COLO668 (cell line): ENCODE measurements at regions not wholly inside any gene's neighbourhood (a gene's known extent, or its start where the extent isn't known, plus 50 kb on each side); places are given as distances from the start of the nearest gene placed in this dataset.
"Not testable (repeated sequence)": the region's sequence is repeated elsewhere in the genome, so short reads cannot be mapped to it uniquely, and the experiment has no call there.

Experiments
- DNase-seq: peaks from one replicate; lab custom pipeline; 2025; ENCODE audit not compliant: unreplicated experiment; lab: John Stamatoyannopoulos, UW

DNA sequence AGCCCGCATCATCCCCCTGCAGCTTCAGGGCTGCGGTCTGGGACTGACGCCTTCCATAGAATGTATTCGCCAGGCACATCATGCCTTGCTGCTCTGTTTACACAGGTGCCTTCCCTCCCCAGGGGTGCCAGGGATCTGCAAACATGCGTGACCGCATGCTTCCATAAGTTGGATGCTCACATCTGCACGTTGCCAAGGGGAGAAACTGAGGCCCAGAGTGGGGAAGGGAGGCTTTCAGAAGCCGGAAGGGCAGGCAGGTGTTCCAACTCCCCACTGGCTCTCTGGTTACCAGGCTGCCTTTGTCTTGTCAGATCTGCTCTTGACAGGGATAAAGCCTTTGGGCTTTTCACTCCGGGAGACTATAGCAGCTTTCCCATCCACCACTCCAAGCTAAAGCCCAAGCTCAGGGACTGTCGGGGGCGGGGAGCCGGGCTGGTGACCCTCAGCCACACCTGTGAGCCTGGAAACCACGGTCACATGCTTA is 125.8 kb upstream of the TNP1 start:
- peak; percentile 97 for DNase-seq

DNA sequence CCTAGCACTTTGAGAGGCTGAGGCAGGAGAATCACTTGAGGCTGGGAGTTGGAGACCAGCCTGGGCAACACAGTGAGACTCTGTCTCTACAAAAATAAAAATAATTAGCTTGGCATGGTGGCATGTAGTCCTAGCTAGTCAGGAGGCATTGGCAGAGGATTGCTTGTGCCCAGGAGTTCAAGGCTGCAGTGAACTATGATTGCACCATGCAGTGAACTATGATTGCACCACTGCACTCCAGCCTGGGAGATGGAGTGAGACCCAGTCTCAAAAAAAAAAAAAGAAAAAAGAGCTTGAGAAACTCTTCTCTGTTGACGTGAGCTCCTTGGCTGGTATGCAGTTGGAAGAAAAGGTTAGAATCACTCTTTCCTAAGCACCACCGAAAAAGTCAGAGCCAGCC is 125.1 kb upstream of the TNP1 start:
- DNase-seq, result no peak

DNA sequence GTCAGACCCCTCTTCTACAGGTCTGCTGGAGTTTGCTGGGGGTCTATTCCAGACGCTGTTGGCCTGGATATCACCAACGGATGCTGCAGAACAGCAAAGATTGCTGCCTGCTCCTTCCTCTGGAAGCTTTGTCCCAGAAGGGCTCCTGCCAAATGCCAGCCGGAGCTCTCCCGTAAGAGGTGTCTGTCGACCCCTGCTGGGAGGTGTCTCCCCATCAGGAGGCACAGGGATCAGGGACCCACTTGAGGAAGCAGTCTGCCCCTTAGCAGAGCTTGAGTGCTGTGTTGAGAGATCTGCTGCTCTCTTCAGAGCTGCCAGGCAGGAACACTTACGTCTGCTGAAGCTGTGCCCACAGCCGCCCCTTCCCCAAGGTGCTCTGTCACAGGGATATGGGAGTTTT is 122.1 kb upstream of the TNP1 start:
- not testable (repeated sequence) for DNase-seq

DNA sequence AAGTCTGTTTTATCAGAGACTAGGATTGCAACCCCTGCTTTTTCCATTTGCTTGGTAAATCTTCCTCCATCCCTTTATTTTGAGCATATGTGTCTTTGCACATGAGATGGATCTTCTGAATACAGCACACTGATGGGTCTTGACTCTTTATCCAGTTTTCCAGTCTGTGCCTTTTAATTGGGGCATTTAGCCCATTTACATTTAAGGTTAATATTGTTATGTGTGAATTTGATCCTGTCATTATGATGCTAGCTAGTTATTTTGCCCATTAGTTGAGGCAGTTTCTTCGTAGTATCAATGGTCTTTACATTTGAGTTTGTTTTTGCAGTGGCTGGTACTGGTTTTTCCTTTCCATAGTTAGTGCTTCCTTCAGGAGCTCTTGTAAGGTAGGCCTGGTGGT is 120.6 kb upstream of the TNP1 start:
- DNase-seq, result not testable (repeated sequence)

DNA sequence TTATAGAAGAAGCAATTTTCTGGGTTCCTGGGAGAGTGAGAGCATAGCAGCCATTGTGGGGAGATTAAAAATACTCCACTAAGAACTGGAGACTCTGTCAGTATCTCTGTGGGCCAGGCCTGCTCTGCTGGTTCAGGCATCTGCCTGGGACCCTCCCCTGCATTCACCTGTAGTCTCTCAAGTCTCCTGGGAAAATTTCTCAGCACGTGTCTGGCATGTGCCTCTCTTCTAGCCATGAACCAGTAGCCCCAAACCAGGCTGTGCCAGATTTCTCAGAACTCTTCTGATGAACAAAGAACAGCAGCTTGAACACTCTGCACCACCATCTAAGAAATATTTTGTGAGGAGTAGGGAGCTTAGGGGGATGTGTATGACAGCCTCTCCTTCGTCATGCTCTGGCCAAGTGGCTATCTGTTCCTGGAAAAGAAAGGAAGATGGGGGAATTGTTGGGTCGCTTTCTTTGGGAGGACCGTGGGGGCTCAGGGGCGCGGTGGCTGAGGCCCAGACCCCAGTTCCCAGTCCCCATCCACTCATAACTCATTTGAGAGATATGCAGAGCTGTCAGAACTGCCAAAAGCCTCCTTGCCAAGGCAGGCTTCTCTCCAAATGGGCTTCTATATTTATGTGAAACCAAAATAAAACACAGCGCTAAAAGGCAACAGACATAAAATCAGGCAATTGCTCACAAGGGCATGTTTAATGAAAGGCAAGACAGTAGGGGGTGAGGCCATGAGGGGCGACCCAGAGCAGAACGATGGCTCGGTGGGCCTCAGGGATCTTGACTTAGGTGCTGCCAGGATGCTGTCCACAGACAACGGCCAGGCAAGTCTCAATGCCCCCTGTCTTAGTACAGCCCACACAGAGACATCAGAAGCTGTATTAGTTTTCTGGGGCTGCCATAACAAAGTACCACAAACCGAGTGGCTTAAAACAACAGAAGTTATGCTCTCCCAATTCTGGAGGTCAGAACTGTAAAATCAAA is 114.7 kb upstream of the TNP1 start:
- no peak for DNase-seq

DNA sequence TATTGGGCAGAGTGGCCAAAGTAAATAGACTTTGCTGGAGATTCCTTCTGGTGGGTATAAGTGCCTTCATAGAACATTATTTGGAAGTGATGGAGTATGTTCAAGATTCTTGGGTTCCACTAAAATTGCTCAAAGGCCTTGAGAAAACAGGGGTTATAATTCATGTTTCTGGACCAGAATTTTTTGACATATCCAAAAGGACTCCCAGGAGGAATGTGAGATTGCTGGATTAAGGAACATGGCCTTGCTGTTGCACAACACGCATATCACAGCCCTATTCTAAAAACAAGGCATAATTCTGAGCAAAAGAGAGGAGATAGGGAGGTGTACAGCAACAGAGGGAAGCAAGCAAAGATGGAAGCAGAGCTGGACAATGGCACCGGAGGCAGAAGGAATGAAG is 111.7 kb upstream of the TNP1 start:
- DNase-seq, result no peak

DNA sequence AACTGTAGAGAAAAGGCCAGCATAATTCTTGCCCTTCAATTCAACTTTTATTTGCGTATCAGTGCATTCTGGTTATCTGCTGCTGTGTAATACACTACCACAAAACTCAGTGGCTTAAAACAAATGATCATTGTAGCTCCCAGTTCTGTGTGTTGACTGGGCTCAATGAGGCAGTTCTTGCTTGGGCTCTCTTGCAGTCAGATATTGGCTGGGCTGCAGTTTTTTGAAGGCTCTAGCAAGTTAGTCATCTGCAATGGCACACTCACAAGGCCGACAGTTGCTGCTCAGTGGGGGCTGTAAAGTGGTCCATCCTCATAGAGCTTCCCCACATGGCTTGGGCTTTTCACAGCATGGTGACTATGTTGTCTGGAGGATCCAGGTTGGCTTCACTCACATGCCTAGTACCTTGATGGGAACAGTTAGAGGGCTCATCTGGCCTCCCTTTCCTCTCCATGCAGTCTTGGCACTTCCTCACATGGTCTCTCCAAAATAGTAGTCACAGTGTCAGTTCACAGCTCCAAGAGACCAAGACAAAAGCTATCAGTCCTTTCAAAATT is 110.6 kb upstream of the TNP1 start:
- no peak for DNase-seq

DNA sequence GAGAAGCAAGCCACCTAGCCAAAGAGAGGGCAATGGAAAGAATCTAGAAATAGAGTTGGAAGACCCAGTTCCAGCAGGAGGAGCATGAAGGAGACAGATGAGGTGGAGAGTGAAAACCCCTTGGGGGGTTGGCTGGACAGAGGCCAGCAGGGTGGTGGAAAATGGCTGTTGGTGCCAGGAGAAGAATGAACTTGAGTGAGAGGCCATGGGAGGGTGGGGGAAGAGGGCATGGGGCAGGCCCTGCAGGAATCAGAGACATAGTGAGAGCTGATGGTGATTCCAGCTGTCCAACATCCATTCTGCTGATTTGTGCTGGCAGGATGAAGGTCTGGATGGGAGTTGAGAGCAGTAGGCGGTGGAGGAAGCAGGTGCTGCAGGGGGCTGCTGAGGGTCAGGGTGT is 108.0 kb upstream of the TNP1 start:
- DNase-seq, result no peak

DNA sequence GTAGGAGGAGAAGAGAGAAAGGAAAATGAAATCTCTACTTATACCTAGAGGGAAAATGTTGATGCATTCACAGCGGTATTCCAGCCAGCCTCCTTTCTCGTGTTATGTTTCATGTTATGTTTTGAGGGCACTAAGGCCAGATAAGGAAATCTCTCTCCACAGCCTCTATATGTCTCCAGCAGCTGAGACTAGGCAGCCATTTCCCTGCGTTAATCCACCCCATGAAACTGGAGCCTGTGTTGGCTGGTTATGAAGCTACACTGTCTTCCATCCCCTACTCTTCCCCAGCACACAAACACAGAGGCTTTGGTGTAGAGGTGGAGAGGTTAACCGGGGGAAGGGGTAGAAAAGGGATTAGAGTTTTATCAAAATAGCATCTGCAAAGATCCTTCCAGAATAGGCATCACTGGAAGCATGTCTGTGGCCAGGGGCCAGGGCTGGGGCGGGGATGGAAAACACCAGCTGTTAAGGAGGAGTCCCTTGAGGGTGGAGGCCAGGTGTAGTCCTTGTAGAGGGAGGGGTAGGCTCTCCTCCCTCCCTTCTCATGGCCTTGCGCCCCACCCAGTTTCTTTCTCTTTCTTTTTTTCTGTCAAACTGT is 100.9 kb upstream of the TNP1 start:
- no peak for DNase-seq

DNA sequence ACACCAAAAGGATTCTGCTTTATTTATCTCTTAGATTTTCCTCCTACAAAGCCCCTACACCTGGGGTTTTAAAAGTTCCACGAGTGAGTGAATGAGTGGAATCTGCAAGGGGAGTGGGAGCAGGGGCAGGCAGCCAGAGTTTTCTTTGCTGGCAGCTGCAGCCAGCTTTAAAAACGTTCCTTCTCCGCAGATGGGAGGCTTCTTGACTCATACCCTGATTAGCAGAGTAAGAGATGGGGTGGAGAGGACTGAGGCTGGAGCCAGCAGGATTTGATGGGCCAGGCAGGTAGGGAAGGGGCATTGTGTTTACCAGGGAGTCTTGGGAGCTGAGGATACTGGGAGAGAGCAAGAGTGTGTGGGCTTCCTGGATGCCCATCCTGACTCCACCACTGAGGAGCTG is 99.6 kb upstream of the TNP1 start:
- DNase-seq, result no peak

DNA sequence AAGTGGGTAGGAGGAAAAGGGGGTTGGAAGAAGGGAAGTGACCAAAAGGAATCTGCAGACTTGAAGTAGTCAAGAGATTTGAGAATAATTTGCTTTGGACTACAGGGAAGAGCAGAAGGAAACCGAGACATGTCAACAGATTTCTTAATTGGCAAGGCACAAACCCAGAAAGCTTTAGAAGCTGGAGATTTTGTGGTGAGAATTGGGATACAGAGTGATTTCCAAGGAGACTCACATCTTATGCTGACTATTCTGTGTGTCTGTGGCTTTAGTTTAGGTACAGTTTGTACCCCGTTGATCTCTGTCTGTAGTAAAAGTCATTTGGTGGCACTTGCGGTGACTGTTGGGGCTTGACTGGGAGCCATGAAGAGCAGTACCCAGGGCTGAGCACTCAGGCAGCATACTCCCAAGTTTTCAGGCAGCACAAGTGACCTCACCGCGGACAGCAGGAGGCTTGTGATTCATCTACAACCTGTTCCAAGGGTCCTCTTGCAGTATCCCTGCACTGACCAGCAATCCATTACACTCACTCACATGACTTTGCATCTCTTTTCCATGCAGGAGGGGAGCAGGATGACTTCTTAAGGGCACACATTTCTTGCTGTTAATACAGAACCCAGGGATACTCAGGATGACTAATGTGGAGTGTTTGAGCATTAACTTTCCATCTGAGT is 97.1 kb upstream of the TNP1 start:
- no peak for DNase-seq

DNA sequence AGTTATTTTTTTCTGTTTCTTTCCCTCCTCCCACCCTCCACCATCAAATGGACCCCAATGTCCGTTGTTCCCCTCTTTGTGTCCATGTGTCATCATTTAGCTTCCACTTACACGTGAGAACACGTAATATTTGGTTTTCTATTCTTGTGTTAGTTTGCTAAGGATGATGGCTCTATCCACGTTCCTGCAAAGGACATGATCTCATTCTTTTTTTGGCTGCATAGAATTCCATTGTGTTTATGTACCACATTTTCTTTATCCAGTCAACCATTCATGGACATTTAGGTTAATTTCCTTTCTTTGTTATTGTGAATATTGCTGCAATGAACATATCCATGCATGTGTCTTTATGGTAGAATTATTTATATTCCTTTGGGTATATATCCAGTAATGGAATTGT is 91.3 kb upstream of the TNP1 start:
- no peak for DNase-seq

DNA sequence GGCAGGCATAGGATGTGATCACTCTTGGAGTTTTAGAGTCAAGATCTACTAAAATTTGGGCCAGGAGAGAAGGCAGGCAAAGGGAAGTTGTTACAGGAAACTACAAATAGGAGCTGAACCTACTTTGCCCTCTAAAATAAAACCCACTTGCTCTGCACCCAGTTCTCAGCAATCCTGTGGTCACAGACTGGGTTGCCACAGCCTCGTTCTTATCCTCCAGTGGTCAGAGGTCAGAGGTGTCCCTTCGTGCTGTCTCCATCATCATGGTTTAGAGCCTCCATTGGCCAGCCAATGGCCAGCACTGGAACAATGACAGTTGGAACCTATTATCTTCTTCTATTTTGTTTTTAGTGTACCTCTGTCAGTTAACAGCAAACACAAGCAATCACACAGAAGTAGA is 90.7 kb upstream of the TNP1 start:
- DNase-seq, result no peak

DNA sequence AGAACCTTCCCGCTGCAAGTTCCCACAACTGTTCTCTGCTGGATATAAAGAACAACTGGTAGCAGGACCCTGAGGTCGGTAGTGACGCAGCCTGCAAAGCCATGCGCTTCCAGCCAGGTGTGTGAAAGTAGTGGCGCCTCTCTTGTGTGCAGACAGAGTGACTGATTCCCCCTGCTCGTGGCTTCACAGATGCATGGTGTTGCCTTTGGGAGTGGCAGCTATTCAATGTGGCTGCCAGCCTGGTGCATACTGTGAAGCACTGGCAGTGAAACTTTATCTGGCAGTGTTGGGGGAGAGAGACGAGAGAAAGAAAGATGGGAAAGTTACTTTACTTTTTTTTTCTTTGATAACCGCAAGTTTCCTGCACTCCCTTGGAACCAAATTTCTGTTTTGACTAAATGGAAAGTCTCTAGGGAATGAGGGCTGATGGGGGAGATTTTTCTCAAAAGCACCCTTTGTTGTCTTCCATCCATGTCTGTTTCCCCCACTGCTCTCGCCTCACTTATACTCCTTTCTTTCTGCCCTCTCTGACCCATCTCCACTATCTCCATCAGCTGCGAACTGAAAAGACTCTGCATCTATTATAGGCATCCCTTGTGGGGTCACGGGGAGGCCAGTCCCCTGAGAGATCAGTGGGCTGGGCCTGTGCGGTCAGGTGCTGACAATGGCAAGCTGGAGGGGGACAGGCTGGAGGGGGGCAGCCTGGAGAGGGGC is 90.0 kb upstream of the TNP1 start:
- no peak for DNase-seq

DNA sequence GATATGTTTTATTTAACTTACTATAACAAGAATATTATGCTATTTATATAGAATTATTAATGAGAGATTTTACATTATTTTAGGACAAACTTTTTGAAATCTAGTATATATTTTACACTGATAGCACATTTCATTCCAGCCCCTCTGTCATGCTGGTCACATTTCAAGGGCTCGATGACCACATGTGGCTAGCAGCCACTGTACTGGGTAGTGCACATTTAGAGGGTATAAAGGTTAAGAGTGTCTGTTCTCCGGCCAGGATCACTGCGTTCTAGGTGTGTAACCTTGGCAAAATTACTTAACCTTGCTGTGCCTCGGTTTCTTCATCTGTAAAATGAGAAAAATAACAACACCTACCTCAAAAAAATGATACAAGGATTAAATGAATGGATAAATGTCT is 87.2 kb upstream of the TNP1 start:
- no peak for DNase-seq

DNA sequence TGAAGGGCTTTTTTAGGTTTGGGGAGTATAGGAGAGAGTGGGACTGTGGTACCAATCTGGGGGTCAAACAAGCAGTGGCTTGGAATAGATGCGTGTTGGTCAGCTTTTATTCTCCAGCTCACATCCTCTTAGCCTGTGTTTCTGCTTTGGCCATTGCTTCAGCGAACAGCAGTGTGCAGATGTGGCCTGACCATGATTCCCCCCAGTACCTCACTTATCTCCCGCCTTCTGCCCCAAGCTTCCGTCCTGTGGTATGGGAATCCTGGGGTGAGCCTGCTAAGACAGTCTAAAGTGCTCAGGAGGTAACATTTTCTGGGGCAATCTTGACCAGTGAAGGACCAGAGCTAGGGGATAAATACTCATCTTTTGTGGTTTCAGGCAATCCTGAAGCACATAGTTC is 84.9 kb upstream of the TNP1 start:
- no peak for DNase-seq

DNA sequence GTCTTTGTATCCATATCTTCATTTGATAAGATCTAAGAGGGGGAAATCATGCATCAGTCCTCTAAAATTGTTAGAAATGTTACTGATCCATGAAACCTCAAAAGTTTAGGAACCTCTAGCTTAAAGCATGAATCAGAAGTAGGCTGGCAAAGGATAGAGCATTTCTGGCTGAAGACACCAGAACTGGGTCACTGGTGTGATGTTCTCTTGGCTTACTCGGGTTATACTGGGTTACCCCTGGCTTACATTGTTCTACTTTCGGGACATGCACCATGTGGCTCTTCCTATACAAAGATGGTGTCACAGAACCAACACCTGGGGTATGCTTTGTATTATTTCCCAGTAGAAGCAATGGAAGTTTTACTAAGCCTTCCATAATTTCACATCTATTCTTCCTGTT is 83.2 kb upstream of the TNP1 start:
- no peak for DNase-seq

DNA sequence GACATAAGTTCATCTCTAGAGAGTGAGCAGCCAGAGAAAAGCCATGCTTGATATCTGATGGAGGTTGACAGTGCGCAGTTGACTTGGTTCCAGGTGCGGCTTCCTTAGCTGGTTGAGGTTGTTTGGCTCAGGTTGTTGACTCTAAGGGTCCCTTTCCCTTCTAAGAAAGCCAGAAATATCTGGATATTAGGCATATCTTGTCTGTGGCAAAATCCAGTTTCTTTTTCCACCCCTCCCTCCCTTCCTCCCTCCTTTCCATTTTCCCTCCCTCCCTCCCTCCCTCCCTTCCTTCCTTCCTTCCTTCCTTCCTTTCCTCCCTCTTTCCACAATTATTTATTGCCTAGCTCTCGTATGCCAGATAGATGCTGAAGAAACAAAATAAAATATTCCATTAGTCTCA is 82.6 kb upstream of the TNP1 start:
- DNase-seq, result no peak

DNA sequence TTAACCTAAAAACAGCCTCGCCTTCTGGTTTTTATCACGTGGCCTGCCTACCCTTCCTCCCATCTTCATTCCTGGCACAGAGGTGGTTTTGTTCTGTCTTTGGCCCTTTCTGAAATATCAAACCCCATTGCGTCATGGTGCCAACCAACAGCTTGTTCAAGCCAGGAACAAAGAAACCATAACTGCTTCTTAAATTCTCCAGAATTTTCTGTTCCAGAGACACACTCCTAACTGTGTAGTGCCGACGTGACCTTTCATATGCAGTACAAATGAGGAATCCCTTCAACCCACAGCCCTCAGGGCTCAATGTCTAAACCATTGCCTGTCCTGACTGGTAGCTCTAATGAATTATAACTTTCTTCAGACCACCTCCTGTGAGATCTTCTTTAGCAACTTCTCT is 82.2 kb upstream of the TNP1 start:
- no peak for DNase-seq

DNA sequence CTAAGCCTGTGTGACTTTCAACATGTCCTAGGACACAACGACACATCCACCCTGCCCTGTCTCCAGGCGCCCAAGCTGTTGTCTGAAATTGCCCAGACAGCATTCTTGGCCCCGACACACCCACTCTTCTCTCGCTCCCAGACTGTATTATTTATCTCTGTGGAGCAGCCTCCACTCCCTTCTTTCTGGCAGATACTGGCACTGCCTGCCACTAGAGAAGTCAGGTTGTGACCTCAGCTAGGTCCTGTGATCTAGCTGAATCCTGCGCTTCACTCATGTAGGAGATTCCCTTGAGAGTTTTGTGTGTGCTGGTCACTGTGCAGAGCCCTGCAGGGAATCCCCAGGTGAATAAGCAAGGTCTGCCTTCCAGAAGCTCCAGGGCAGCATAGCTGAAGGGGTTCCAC is 77.1 kb upstream of the TNP1 start:
- DNase-seq, result no peak

DNA sequence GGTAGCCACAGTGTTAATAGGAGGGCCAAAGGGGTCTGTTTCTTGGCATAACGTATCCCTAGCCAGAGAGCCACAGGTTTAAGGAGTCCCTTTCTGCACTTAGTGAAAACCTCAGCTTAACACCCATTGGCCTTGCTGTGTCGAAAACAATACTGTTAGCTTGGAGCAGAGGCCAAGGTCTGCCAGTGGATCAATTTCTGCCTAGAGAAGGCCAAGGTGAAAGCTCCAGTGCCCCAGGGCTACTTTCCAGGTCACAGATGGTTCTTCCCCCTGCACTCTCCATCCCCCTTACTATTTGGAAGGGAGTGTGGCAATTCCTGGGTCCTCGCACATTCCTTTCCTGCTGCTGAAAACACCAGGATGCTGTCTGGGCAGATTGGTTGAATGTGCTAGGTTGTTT is 74.8 kb upstream of the TNP1 start:
- no peak for DNase-seq
